IMR-90 (cell line): ENCODE measurements at regions not wholly inside any gene's neighbourhood (a gene's known extent, or its start where the extent isn't known, plus 50 kb on each side); places are given as distances from the start of the nearest gene placed in this dataset.

Experiments
- ATAC-seq: fragments of 200-7000 bp; cut with Tn5 transposase; 2 replicates; pipeline ENCODE4 v1.9.1; 2020; ENCODE audit warnings: low read depth, mild to moderate bottlenecking, moderate library complexity
- BruUV-seq: library from RNA; stranded (reverse); fragments of 400-500 nt; replicated peaks from 2 replicates; lab custom pipeline; 2021; lab: Mats Ljungman, UMichigan
- CTCF ChIA-PET: fragments of 300-600 bp; formaldehyde crosslinking; extraction: SDS; loops from one replicate; lab custom pipeline; 2021; ENCODE audit warnings: antibody characterized with exemption; lab: Yijun Ruan, JAX
- POLR2A ChIA-PET: fragments of 300-600 bp; sonication (Branson Sonifier 250); formaldehyde crosslinking; loops from one replicate; lab custom pipeline; 2022; ENCODE audit warnings: antibody characterized with exemption; ENCODE audit not compliant: unreplicated experiment; lab: Charles Lee
- DNase-seq: peaks from one replicate; pipeline ENCODE4 v3.0.0; 2013
- H2AFZ ChIP-seq: replicated peaks from 2 replicates; pipeline ENCODE3; 2013; ENCODE audit warnings: low read length, mild to moderate bottlenecking; ENCODE audit not compliant: poor library complexity
- H2AK5ac ChIP-seq: 2 replicates; pipeline ENCODE4 v1.6.1; 2013; ENCODE audit warnings: low read depth, low read length, inconsistent platforms
- H2AK9ac ChIP-seq: replicated peaks from 2 replicates; pipeline ENCODE3; 2013; ENCODE audit warnings: mild to moderate bottlenecking, low read depth, low read length, moderate library complexity; ENCODE audit not compliant: poor library complexity
- H2BK120ac ChIP-seq: 2 replicates; pipeline ENCODE4 v1.6.1; 2013; ENCODE audit warnings: low read depth, low read length, inconsistent platforms
- H2BK15ac ChIP-seq: 3 replicates; pipeline ENCODE4 v1.6.1; 2013; ENCODE audit warnings: low read depth, low read length, inconsistent platforms
- H2BK20ac ChIP-seq: 2 replicates; pipeline ENCODE4 v1.6.1; 2013; ENCODE audit warnings: low read depth, mild to moderate bottlenecking, inconsistent platforms, low read length, moderate library complexity
- H2BK5ac ChIP-seq: 2 replicates; pipeline ENCODE4 v1.6.1; 2013; ENCODE audit warnings: mild to moderate bottlenecking, low read depth, low read length, inconsistent platforms; ENCODE audit not compliant: poor library complexity, severe bottlenecking
- H3K14ac ChIP-seq: replicated peaks from 2 replicates; pipeline ENCODE4 v1.6.1; 2013; ENCODE audit warnings: low read depth, low read length, inconsistent platforms
- H3K18ac ChIP-seq: 2 replicates; pipeline ENCODE4 v1.6.1; 2013; ENCODE audit warnings: low read depth, low read length, control low read depth
- H3K23ac ChIP-seq: 2 replicates; pipeline ENCODE4 v1.6.1; 2013; ENCODE audit warnings: low read depth, low read length, inconsistent platforms
- H3K27ac ChIP-seq: 2 replicates; pipeline ENCODE4 v1.5.1; 2013; ENCODE audit warnings: mild to moderate bottlenecking, control low read depth, low read length; ENCODE audit not compliant: insufficient read depth
- H3K27me3 ChIP-seq: 2 replicates; pipeline ENCODE4 v1.6.1; 2013; ENCODE audit warnings: low read length; ENCODE audit not compliant: control insufficient read depth, insufficient read depth
- H3K36me3 ChIP-seq: 2 replicates; pipeline ENCODE4 v1.6.1; 2013; ENCODE audit warnings: low read length, mixed read lengths; ENCODE audit not compliant: control insufficient read depth, insufficient read depth
- H3K4ac ChIP-seq: 2 replicates; pipeline ENCODE4 v1.6.1; 2013; ENCODE audit warnings: low read depth, low read length, inconsistent platforms
- H3K4me1 ChIP-seq: 2 replicates; pipeline ENCODE4 v1.6.1; 2013; ENCODE audit warnings: low read length, mixed read lengths; ENCODE audit not compliant: control insufficient read depth, insufficient read depth
- H3K4me2 ChIP-seq: 2 replicates; pipeline ENCODE4 v1.6.1; 2013; ENCODE audit warnings: low read depth, mild to moderate bottlenecking, control low read depth, low read length, moderate library complexity
- H3K4me3 ChIP-seq: 2 replicates; pipeline ENCODE4 v1.5.1; 2013; ENCODE audit warnings: low read depth, mild to moderate bottlenecking, control low read depth, low read length, moderate library complexity; ENCODE audit not compliant: insufficient read depth
- H3K56ac ChIP-seq: 2 replicates; pipeline ENCODE4 v1.6.1; 2013; ENCODE audit warnings: low read length, inconsistent platforms; ENCODE audit not compliant: insufficient read depth; ENCODE audit errors: extremely low read depth
- H3K79me1 ChIP-seq, 2 experiments: 2 replicates each; pipeline ENCODE4 v1.6.1; 2013; ENCODE audit warnings: low read length in 2 of 2, inconsistent platforms in 1 of 2, low read depth in 1 of 2
- H3K9ac ChIP-seq: 2 replicates; pipeline ENCODE4 v1.6.1; 2013; ENCODE audit warnings: low read depth, low read length, control low read depth
- H3K9me1 ChIP-seq: 2 replicates; pipeline ENCODE4 v1.6.1; 2013; ENCODE audit warnings: low read length, inconsistent platforms; ENCODE audit not compliant: insufficient read depth
- H3K9me3 ChIP-seq: 2 replicates; pipeline ENCODE4 v1.6.1; 2013; ENCODE audit warnings: low read length; ENCODE audit not compliant: control insufficient read depth, insufficient read depth
- H4K20me1 ChIP-seq: 2 replicates; pipeline ENCODE4 v1.6.1; 2013; ENCODE audit warnings: low read length, inconsistent platforms; ENCODE audit not compliant: insufficient read depth
- H4K5ac ChIP-seq: 2 replicates; pipeline ENCODE4 v1.6.1; 2013; ENCODE audit warnings: mild to moderate bottlenecking, low read depth, low read length, control low read depth
- H4K8ac ChIP-seq, 2 experiments: 2 replicates each; pipeline ENCODE4 v1.6.1; 2013; ENCODE audit warnings: low read depth in 2 of 2, low read length in 2 of 2, control low read depth in 1 of 2, inconsistent platforms in 1 of 2
- H4K91ac ChIP-seq: 2 replicates; pipeline ENCODE4 v1.6.1; 2013; ENCODE audit warnings: low read depth, low read length, inconsistent platforms; ENCODE audit not compliant: insufficient read depth
- BHLHE40 ChIP-seq: fragments of 150-350 bp; IDR thresholded peaks from 2 replicates; pipeline ENCODE4 v1.6.1; 2016; ENCODE audit warnings: mild to moderate bottlenecking, low read depth, low read length
- CEBPB ChIP-seq: IDR thresholded peaks from 2 replicates; pipeline ENCODE4 v1.6.1; 2012; ENCODE audit warnings: low read depth, low read length, improper control_type of control experiment
- CHD1 ChIP-seq: IDR thresholded peaks from 2 replicates; pipeline ENCODE4 v1.6.1; 2012; ENCODE audit warnings: low read depth, low read length, improper control_type of control experiment
- CTCF ChIP-seq: conservative IDR thresholded peaks from 2 replicates; pipeline ENCODE4 v1.5.1; 2012; ENCODE audit warnings: mild to moderate bottlenecking, low read depth, low read length, improper control_type of control experiment
- FOS ChIP-seq: fragments of 150-350 bp; IDR thresholded peaks from 2 replicates; pipeline ENCODE4 v1.6.1; 2016; ENCODE audit warnings: low read depth, low read length
- MAFK ChIP-seq: IDR thresholded peaks from 2 replicates; pipeline ENCODE4 v1.6.1; 2012; ENCODE audit warnings: low read depth, low read length, improper control_type of control experiment
- MXI1 ChIP-seq: IDR thresholded peaks from 2 replicates; pipeline ENCODE4 v1.6.1; 2012; ENCODE audit warnings: low read depth, mild to moderate bottlenecking, low read length, moderate library complexity, borderline replicate concordance
- NFE2L2 ChIP-seq: fragments of 150-350 bp; IDR thresholded peaks from 2 replicates; pipeline ENCODE4 v1.6.1; 2016; ENCODE audit warnings: low read depth, mild to moderate bottlenecking, low read length
- POLR2A ChIP-seq: IDR thresholded peaks from 2 replicates; pipeline ENCODE4 v1.6.1; 2012; ENCODE audit warnings: mild to moderate bottlenecking, low read depth, low read length
- RFX5 ChIP-seq: IDR thresholded peaks from 2 replicates; pipeline ENCODE4 v1.8.0; 2012; ENCODE audit warnings: low read depth, mild to moderate bottlenecking, low read length, moderate library complexity
- WGBS, 2 experiments: methylation state at CpG; one replicate each; pipeline versions ENCODE4 v1.1.5 to v1.1.7; 2013; ENCODE audit warnings: missing lambda C conversion rate in 2 of 2; ENCODE audit not compliant: insufficient read length in 1 of 2; ENCODE audit errors: extremely low coverage in 2 of 2; 5-methylcytosine and 5-hydroxymethylcytosine counted together
- dilution Hi-C: fragments of 300-500 bp; cut with HindIII; formaldehyde crosslinking; loops from one replicate; pipeline ENCODE4 v1.14.3; 2018; ENCODE audit warnings: low sequenced_read_pairs; ENCODE audit not compliant: unreplicated experiment
- in situ Hi-C: fragments of 300-500 bp; cut with MboI; formaldehyde crosslinking; loops from 3 replicates; pipeline ENCODE4 v1.14.3; 2019; ENCODE audit warnings: low sequenced_read_pairs, inconsistent platforms, mixed read lengths
- intact Hi-C: fragments of 100-400 bp; cut with micrococcal nuclease; formaldehyde crosslinking; loops from 2 replicates; pipeline ENCODE4 v1.10.0; 2022
- TF ChIP-seq, protein P1 (sequence below): fragments of 150-350 bp; IDR thresholded peaks from 2 replicates; pipeline ENCODE4 v1.6.1; 2017; ENCODE audit warnings: mild to moderate bottlenecking, antibody characterized with exemption, low read length, low read depth

DNA sequence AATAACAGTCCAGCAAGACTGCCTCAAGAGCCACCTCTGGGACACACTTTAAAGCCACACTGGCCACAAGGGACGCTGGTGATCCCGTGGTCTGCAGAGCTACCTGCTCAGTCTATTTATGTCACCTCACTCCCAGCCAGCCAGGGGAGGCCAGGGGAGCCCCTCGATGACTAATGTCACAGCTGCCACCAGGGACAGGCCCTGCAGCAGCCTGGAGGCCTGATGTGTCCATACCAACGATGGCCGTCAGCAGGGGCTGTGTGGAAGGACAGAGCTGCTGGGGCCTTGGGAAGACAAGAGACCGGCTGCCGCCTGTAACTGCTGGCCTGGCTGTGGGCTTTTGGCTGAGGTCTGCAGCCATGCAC, 71.0 kb downstream of the SIK1 start:
- intact Hi-C loops (no loop called here), in situ Hi-C loops (no loop called here), dilution Hi-C loops (no loop called here)
- Histone ChIP-seq H2AK9ac (no peak overlapping the region), H4K8ac (no peak overlapping the region), H3K14ac (no peak overlapping the region), H2BK5ac (no peak overlapping the region), H3K9me1 (peaks cover 2% of the 10 kb centered on the region; the same call in 1 of the 2 replicates), H3K79me1 (no peaks in the 10 kb centered on the region; a peak in 1 of 4 replicates), H3K4me2 (no peak overlapping the region), H4K20me1 (no peaks in the 10 kb centered on the region), H3K23ac (no peak overlapping the region), H3K27me3 (peaks cover 3% of the 10 kb centered on the region; the same call in 1 of the 2 replicates), H3K9ac (no peak overlapping the region), H3K9me3 (no peaks in the 10 kb centered on the region; the same call in 1 of the 2 replicates), H3K27ac (no peak overlapping the region), H3K18ac (no peak overlapping the region), H2BK120ac (no peak overlapping the region), H3K56ac (no peak overlapping the region), H2BK15ac (no peak overlapping the region), H3K36me3 (no peaks in the 10 kb centered on the region), H4K91ac (no peak overlapping the region), H3K4ac (no peak overlapping the region), H2BK20ac (no peak overlapping the region), H4K5ac (no peak overlapping the region), H2AK5ac (no peak overlapping the region), H3K4me3 (no peak overlapping the region), H2AFZ (no peak overlapping the region), H3K4me1 (no peaks in the 10 kb centered on the region; the same call in 1 of the 2 replicates)
- CTCF ChIA-PET, result no interaction called here
- TF ChIP-seq MAFK (no peak), CHD1 (no peak), POLR2A (no peak), CEBPB (no peak), FOS (no peak), NFE2L2 (no peak), MXI1 (no peak), RFX5 (no peak), CTCF (no peak), BHLHE40 (no peak)
- TF ChIP-seq, protein P1, sequence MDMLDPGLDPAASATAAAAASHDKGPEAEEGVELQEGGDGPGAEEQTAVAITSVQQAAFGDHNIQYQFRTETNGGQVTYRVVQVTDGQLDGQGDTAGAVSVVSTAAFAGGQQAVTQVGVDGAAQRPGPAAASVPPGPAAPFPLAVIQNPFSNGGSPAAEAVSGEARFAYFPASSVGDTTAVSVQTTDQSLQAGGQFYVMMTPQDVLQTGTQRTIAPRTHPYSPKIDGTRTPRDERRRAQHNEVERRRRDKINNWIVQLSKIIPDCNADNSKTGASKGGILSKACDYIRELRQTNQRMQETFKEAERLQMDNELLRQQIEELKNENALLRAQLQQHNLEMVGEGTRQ, result no peak
- ATAC-seq (no peak), DNase-seq (no peak)
- WGBS, 2 experiments, result 80% methylated on average over 5 of the region's 7 CpGs; no CpG with 5 or more reads in 1 of the 2 experiments
- POLR2A ChIA-PET, result no interaction called here
- no TSS peak for BruUV-seq
